Loucy (cell line): ENCODE measurements at regions not wholly inside any gene's neighbourhood (a gene's known extent, or its start where the extent isn't known, plus 50 kb on each side); places are given as distances from the start of the nearest gene placed in this dataset.

Experiments used
- H2AFZ ChIP-seq: fragments of 200-600 bp; sonication (generic); 2 replicates; pipeline ENCODE4 v1.6.0; 2016; ENCODE audit warnings: antibody characterized with exemption, mild to moderate bottlenecking, low read length, moderate library complexity
- H3F3A ChIP-seq: fragments of 200-600 bp; 2 replicates; pipeline ENCODE4 v1.6.0; 2016; ENCODE audit warnings: antibody characterized with exemption, low read depth, mild to moderate bottlenecking
- H3K27me3 ChIP-seq: fragments of 200-600 bp; sonication (generic); 2 replicates; pipeline ENCODE4 v1.6.1; 2014; ENCODE audit warnings: low read length, mild to moderate bottlenecking; ENCODE audit not compliant: insufficient read depth, poor library complexity, severe bottlenecking
- H3K36me3 ChIP-seq: fragments of 200-600 bp; sonication (generic); 2 replicates; pipeline ENCODE4 v1.6.1; 2016; ENCODE audit warnings: low read length; ENCODE audit not compliant: insufficient read depth
- H3K4me1 ChIP-seq: fragments of 200-600 bp; sonication (generic); 2 replicates; pipeline ENCODE4 v1.5.1; 2014; ENCODE audit warnings: low read length, mild to moderate bottlenecking; ENCODE audit not compliant: insufficient read depth, poor library complexity, severe bottlenecking
- H3K4me2 ChIP-seq: fragments of 200-600 bp; sonication (generic); 2 replicates; pipeline ENCODE4 v1.6.0; 2014; ENCODE audit warnings: antibody characterized with exemption, low read length, low read depth, mild to moderate bottlenecking; ENCODE audit not compliant: poor library complexity, severe bottlenecking
- H3K4me3 ChIP-seq: fragments of 200-600 bp; sonication (generic); 2 replicates; pipeline ENCODE4 v1.5.1; 2014; ENCODE audit warnings: low read length, mild to moderate bottlenecking, mixed read lengths; ENCODE audit not compliant: poor library complexity, severe bottlenecking
- H3K79me2 ChIP-seq: fragments of 200-600 bp; sonication (generic); 2 replicates; pipeline ENCODE4 v1.6.1; 2014; ENCODE audit warnings: low read length; ENCODE audit not compliant: insufficient read depth
- H3K9ac ChIP-seq: fragments of 200-600 bp; sonication (generic); 2 replicates; pipeline ENCODE4 v1.6.0; 2014; ENCODE audit warnings: mild to moderate bottlenecking, low read depth, low read length, moderate library complexity; ENCODE audit not compliant: poor library complexity, severe bottlenecking
- H3K9me2 ChIP-seq: fragments of 200-600 bp; sonication (generic); replicated peaks from 2 replicates; pipeline ENCODE4 v1.6.1; 2016; ENCODE audit warnings: low read depth, low read length, mixed read lengths
- H3K9me3 ChIP-seq: fragments of 200-600 bp; sonication (generic); 2 replicates; pipeline ENCODE4 v1.6.1; 2014; ENCODE audit warnings: mild to moderate bottlenecking, antibody characterized with exemption, low read length, low read depth; ENCODE audit not compliant: insufficient read depth
- H4K20me1 ChIP-seq: fragments of 200-600 bp; sonication (generic); 2 replicates; pipeline ENCODE4 v1.6.0; 2014; ENCODE audit warnings: antibody characterized with exemption, low read length, mild to moderate bottlenecking; ENCODE audit not compliant: insufficient read depth, poor library complexity, severe bottlenecking
- EZH2phosphoT487 ChIP-seq: fragments of 200-600 bp; IDR thresholded peaks from 2 replicates; pipeline ENCODE4 v1.6.1; 2018; ENCODE audit warnings: antibody characterized with exemption, mild to moderate bottlenecking, moderate library complexity, borderline replicate concordance
- TF ChIP-seq, protein P1 (sequence below): fragments of 200-600 bp; sonication (generic); conservative IDR thresholded peaks from 2 replicates; pipeline ENCODE4 v1.5.1; 2014; ENCODE audit warnings: mild to moderate bottlenecking, antibody characterized with exemption, low read length

DNA sequence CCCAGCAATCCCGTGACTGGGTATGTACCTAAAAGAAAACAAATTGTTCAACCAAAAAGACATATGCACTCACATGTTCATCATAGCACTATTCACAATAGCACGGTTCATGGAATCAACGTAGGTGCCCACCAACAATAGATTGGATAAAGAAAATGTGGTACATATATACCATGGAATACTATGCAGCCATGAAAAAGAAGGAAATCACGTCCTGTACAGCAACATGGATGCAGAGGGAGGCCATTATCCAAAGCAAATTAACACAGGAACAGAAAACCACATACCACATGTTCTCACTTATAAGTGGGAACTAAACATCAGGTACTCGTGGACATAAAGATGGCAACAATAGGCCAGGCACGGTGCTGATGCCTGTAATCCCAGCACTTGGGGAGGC lies 207.9 kb upstream of the TNP1 start:
- Histone ChIP-seq H3K79me2 (no peaks in the 10 kb centered on the region), H3K9me3 (no peaks in the 10 kb centered on the region; the same call in 1 of the 2 replicates), H2AFZ (no peak overlapping the region), H3F3A (no peaks in the 10 kb centered on the region), H3K4me2 (no peak overlapping the region), H3K4me1 (no peaks in the 10 kb centered on the region), H4K20me1 (no peaks in the 10 kb centered on the region), H3K36me3 (no peaks in the 10 kb centered on the region), H3K9ac (no peak overlapping the region), H3K27me3 (no peaks in the 10 kb centered on the region), H3K9me2 (no peaks in the 10 kb centered on the region), H3K4me3 (no peak overlapping the region)
- TF ChIP-seq, protein P1, sequence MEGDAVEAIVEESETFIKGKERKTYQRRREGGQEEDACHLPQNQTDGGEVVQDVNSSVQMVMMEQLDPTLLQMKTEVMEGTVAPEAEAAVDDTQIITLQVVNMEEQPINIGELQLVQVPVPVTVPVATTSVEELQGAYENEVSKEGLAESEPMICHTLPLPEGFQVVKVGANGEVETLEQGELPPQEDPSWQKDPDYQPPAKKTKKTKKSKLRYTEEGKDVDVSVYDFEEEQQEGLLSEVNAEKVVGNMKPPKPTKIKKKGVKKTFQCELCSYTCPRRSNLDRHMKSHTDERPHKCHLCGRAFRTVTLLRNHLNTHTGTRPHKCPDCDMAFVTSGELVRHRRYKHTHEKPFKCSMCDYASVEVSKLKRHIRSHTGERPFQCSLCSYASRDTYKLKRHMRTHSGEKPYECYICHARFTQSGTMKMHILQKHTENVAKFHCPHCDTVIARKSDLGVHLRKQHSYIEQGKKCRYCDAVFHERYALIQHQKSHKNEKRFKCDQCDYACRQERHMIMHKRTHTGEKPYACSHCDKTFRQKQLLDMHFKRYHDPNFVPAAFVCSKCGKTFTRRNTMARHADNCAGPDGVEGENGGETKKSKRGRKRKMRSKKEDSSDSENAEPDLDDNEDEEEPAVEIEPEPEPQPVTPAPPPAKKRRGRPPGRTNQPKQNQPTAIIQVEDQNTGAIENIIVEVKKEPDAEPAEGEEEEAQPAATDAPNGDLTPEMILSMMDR, result no peak
- TF ChIP-seq EZH2phosphoT487, result no peak

- Histone ChIP-seq H3K4me2 (no peak overlapping the region), H3K9me2 (no peaks in the 10 kb centered on the region)
- no peak for TF ChIP-seq EZH2phosphoT487
Measured at GRCh38 chr2:217066510-217067270, 206.8 kb upstream of the TNP1 start.

GRCh38 chr2:217065695-217066405 lies 206.0 kb upstream of the TNP1 start:
- H3K79me2 ChIP-seq, result no peaks in the 10 kb centered on the region
- H3K9me2 ChIP-seq, result no peaks in the 10 kb centered on the region
- H3K9me3 ChIP-seq, result no peaks in the 10 kb centered on the region; the same call in 1 of the 2 replicates
- no peaks in the 10 kb centered on the region for H3F3A ChIP-seq
- H4K20me1 ChIP-seq, result no peaks in the 10 kb centered on the region
- H3K4me1 ChIP-seq, result no peaks in the 10 kb centered on the region
- H3K27me3 ChIP-seq, result no peaks in the 10 kb centered on the region
- H3K4me2 ChIP-seq, result no peak overlapping the region
- H3K36me3 ChIP-seq, result no peaks in the 10 kb centered on the region
- H3K4me3 ChIP-seq, result no peak overlapping the region
- no peak overlapping the region for H3K9ac ChIP-seq
- H2AFZ ChIP-seq, result no peak overlapping the region
- TF ChIP-seq, protein P1, result no peak
- no peak for TF ChIP-seq EZH2phosphoT487

More at GRCh38 chr2:217066510-217067270, 206.8 kb upstream of the TNP1 start:
- Histone ChIP-seq H3K27me3 (no peaks in the 10 kb centered on the region), H3F3A (no peaks in the 10 kb centered on the region), H3K79me2 (no peaks in the 10 kb centered on the region), H3K4me1 (no peaks in the 10 kb centered on the region), H3K36me3 (no peaks in the 10 kb centered on the region), H4K20me1 (no peaks in the 10 kb centered on the region), H3K4me3 (no peak overlapping the region), H3K9me3 (no peaks in the 10 kb centered on the region; the same call in 1 of the 2 replicates), H2AFZ (no peak overlapping the region), H3K9ac (no peak overlapping the region)
